HG03342 (cell line): ENCODE measurements at regions not wholly inside any gene's neighbourhood (a gene's known extent, or its start where the extent isn't known, plus 50 kb on each side); places are given as distances from the start of the nearest gene placed in this dataset.

Source experiments
- ATAC-seq: cut with Tn5 transposase; IDR thresholded peaks from one replicate; pipeline ENCODE4 v1.9.1; 2021; ENCODE audit warnings: mild to moderate bottlenecking, moderate library complexity; ENCODE audit not compliant: unreplicated experiment

GRCh38 chr14:101189266-101189665 lies 285.7 kb upstream of the RTL1 start:
- no peak for ATAC-seq

- no peak for ATAC-seq
Observed at GRCh38 chr14:101189962-101190560, 286.5 kb upstream of the RTL1 start.

GRCh38 chr14:101191101-101191720 lies 287.7 kb upstream of the RTL1 start:
- ATAC-seq, result no peak

- no peak for ATAC-seq
Observed at GRCh38 chr14:101191721-101192660, 288.5 kb upstream of the RTL1 start.

GRCh38 chr14:101192661-101193000 lies 289.1 kb upstream of the RTL1 start:
- ATAC-seq, result no peak

GRCh38 chr14:101193106-101193844 lies 289.8 kb upstream of the RTL1 start:
- ATAC-seq, result no peak

- ATAC-seq, result no peak
Observed at GRCh38 chr14:101193845-101194372, 290.4 kb upstream of the RTL1 start.

- no peak for ATAC-seq
Observed at GRCh38 chr14:101194373-101195308, 291.1 kb upstream of the RTL1 start.

GRCh38 chr14:101195309-101195901 lies 291.9 kb upstream of the RTL1 start:
- no peak for ATAC-seq

- ATAC-seq, result no peak
Observed at GRCh38 chr14:101196051-101196712, 292.7 kb upstream of the RTL1 start.

- no peak for ATAC-seq
Observed at GRCh38 chr14:101196795-101197590, 293.5 kb upstream of the RTL1 start.

GRCh38 chr14:101197595-101198397 lies 294.3 kb upstream of the RTL1 start:
- ATAC-seq, result no peak

GRCh38 chr14:101198398-101199027 lies 295.0 kb upstream of the RTL1 start:
- no peak for ATAC-seq

- ATAC-seq, result no peak
Observed at GRCh38 chr14:101199028-101199770, 295.7 kb upstream of the RTL1 start.

- no peak for ATAC-seq
Observed at GRCh38 chr14:101200008-101200649, 296.6 kb upstream of the RTL1 start.
